WTC11 (cell line): ENCODE measurements at regions not wholly inside any gene's neighbourhood (a gene's known extent, or its start where the extent isn't known, plus 50 kb on each side); places are given as distances from the start of the nearest gene placed in this dataset.

Experiments used
- ATAC-seq: fragments of 200-7000 bp; cut with Tn5 transposase; 2 replicates; pipeline ENCODE4 v1.10.0; 2021; ENCODE audit warnings: mild to moderate bottlenecking, moderate library complexity
- CTCF ChIA-PET: fragments of 300-600 bp; sonication (Branson Sonifier 250); formaldehyde crosslinking; loops from one replicate; lab custom pipeline; 2021; ENCODE audit warnings: antibody characterized with exemption; lab: Charles Lee
- POLR2A ChIA-PET: fragments of 350-600 bp; sonication (Branson Sonifier 250); formaldehyde crosslinking; loops from one replicate; lab custom pipeline; 2021; ENCODE audit warnings: antibody characterized with exemption; lab: Charles Lee
- DNase-seq: peaks from one replicate; pipeline ENCODE4 v3.0.0; 2021; ENCODE audit warnings: low spot score
- H3K27ac Mint-ChIP-seq: 2 replicates; pipeline ENCODE4 v1.8.0; 2021; ENCODE audit warnings: mixed read lengths
- H3K27me3 Mint-ChIP-seq: 2 replicates; pipeline ENCODE4 v1.8.0; 2021; ENCODE audit warnings: low read depth, mild to moderate bottlenecking, moderate library complexity, mixed read lengths
- H3K36me3 Mint-ChIP-seq: 2 replicates; pipeline ENCODE4 v1.8.0; 2021; ENCODE audit warnings: mixed read lengths
- H3K4me1 Mint-ChIP-seq: 2 replicates; pipeline ENCODE4 v1.8.0; 2022; ENCODE audit warnings: mixed read lengths
- H3K4me3 Mint-ChIP-seq: 2 replicates; pipeline ENCODE4 v1.8.0; 2021; ENCODE audit warnings: mild to moderate bottlenecking, moderate library complexity, mixed read lengths
- H3K9me3 Mint-ChIP-seq: 2 replicates; pipeline ENCODE4 v1.8.0; 2021; ENCODE audit warnings: mixed read lengths
- ATF1 ChIP-seq: sonication (generic); formaldehyde crosslinking; IDR thresholded peaks from 2 replicates; pipeline ENCODE4 v1.8.1; 2023; ENCODE audit warnings: mild to moderate bottlenecking, moderate library complexity, missing genetic modification reagents
- CBFB ChIP-seq: sonication (generic); formaldehyde crosslinking; IDR thresholded peaks from 2 replicates; pipeline ENCODE4 v1.8.1; 2022; ENCODE audit warnings: mild to moderate bottlenecking, low read depth, missing genetic modification reagents
- ETV6 ChIP-seq: sonication (generic); formaldehyde crosslinking; IDR thresholded peaks from 2 replicates; pipeline ENCODE4 v1.8.1; 2022; ENCODE audit warnings: mild to moderate bottlenecking, missing genetic modification reagents
- GABPB1 ChIP-seq: sonication (generic); formaldehyde crosslinking; IDR thresholded peaks from 2 replicates; pipeline ENCODE4 v1.8.1; 2023; ENCODE audit warnings: mild to moderate bottlenecking, missing genetic modification reagents
- KAT7 ChIP-seq: sonication (generic); formaldehyde crosslinking; IDR thresholded peaks from 2 replicates; pipeline ENCODE4 v1.8.1; 2023; ENCODE audit warnings: missing genetic modification reagents, mild to moderate bottlenecking, borderline replicate concordance
- MXD4 ChIP-seq: fragments of 250-450 bp; sonication (Bioruptor Pico); IDR thresholded peaks from 2 replicates; pipeline ENCODE4 v1.8.0; 2021; ENCODE audit warnings: mild to moderate bottlenecking, moderate library complexity, borderline replicate concordance
- MYBL2 ChIP-seq: sonication (generic); formaldehyde crosslinking; IDR thresholded peaks from 2 replicates; pipeline ENCODE4 v1.8.1; 2023; ENCODE audit warnings: mild to moderate bottlenecking, moderate library complexity, missing genetic modification reagents
- RELA ChIP-seq: sonication (generic); formaldehyde crosslinking; IDR thresholded peaks from 2 replicates; pipeline ENCODE4 v1.8.1; 2022; ENCODE audit warnings: missing genetic modification reagents, mild to moderate bottlenecking, borderline replicate concordance
- SOX15 ChIP-seq: fragments of 250-450 bp; sonication (Bioruptor Pico); IDR thresholded peaks from 2 replicates; pipeline ENCODE4 v1.9.0; 2021; ENCODE audit warnings: mild to moderate bottlenecking
- SP1 ChIP-seq: sonication (generic); formaldehyde crosslinking; conservative IDR thresholded peaks from 2 replicates; pipeline ENCODE4 v1.8.1; 2022; ENCODE audit warnings: missing genetic modification reagents
- ZNF317 ChIP-seq: sonication (generic); formaldehyde crosslinking; IDR thresholded peaks from 2 replicates; pipeline ENCODE4 v1.8.1; 2023; ENCODE audit warnings: low read depth, mild to moderate bottlenecking, moderate library complexity, missing genetic modification reagents, borderline replicate concordance
- ZNF671 ChIP-seq: fragments of 250-450 bp; sonication (Bioruptor Pico); IDR thresholded peaks from 2 replicates; pipeline ENCODE4 v1.8.0; 2021; ENCODE audit warnings: mild to moderate bottlenecking
- TF ChIP-seq, protein P1 (sequence below): sonication (generic); formaldehyde crosslinking; IDR thresholded peaks from 2 replicates; pipeline ENCODE4 v1.8.1; 2023; ENCODE audit warnings: mild to moderate bottlenecking, missing genetic modification reagents, moderate library complexity
- TF ChIP-seq, protein P2 (sequence below): sonication (generic); formaldehyde crosslinking; IDR thresholded peaks from 2 replicates; pipeline ENCODE4 v1.8.1; 2023; ENCODE audit warnings: mild to moderate bottlenecking, moderate library complexity, missing genetic modification reagents
- TF ChIP-seq, protein P3 (sequence below): sonication (generic); formaldehyde crosslinking; IDR thresholded peaks from 2 replicates; pipeline ENCODE4 v1.8.0; 2023; ENCODE audit warnings: mild to moderate bottlenecking, missing genetic modification reagents
- TF ChIP-seq, protein P4 (sequence below): fragments of 250-450 bp; sonication (Bioruptor Pico); IDR thresholded peaks from 2 replicates; pipeline ENCODE4 v1.9.0; 2021; ENCODE audit warnings: mild to moderate bottlenecking
- TF ChIP-seq, protein P5 (sequence below): sonication (generic); formaldehyde crosslinking; IDR thresholded peaks from 2 replicates; pipeline ENCODE4 v1.8.1; 2022; ENCODE audit warnings: mild to moderate bottlenecking, moderate library complexity, missing genetic modification reagents
- TF ChIP-seq, protein P6 (sequence below): sonication (generic); formaldehyde crosslinking; IDR thresholded peaks from 2 replicates; pipeline ENCODE4 v1.8.0; 2022; ENCODE audit warnings: missing genetic modification reagents

DNA sequence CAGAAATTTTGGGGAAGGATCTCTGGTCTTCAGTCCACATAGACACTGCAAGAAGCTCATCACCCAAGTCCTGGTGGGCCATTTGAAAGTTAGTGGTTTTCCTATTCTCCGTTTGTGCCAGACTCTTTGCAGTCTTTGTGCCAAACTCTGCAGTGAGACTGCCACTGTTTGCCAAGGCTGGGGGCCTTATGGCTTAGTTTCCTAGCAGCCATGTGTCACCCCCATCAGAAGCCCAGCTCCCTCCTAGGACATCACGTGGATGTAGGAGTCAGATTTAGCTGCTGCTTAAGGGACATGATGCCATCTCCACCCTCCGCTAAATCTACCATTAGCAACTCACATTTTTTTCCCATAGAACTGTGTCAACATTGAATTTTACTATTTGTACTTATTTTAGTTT, 220.0 kb downstream of the C11orf91 start:
- Mint-ChIP-seq H3K36me3 (no peaks in the 10 kb centered on the region), H3K9me3 (peaks cover under 1% of the 10 kb centered on the region), H3K27ac (no peak overlapping the region), H3K4me1 (peaks cover 10% of the 10 kb centered on the region), H3K4me3 (no peak overlapping the region), H3K27me3 (no peaks in the 10 kb centered on the region; the same call in 1 of the 2 replicates)
- POLR2A ChIA-PET = no interaction called here
- DNase-seq = no peak
- TF ChIP-seq CBFB = no peak
- TF ChIP-seq MYBL2 (CRISPR knock-in tag) = no peak
- TF ChIP-seq, protein P1, sequence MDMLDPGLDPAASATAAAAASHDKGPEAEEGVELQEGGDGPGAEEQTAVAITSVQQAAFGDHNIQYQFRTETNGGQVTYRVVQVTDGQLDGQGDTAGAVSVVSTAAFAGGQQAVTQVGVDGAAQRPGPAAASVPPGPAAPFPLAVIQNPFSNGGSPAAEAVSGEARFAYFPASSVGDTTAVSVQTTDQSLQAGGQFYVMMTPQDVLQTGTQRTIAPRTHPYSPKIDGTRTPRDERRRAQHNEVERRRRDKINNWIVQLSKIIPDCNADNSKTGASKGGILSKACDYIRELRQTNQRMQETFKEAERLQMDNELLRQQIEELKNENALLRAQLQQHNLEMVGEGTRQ (CRISPR knock-in tag) = no peak
- TF ChIP-seq SOX15 (CRISPR knock-in tag) = no peak
- TF ChIP-seq ZNF671 (CRISPR knock-in tag) = no peak
- no peak for TF ChIP-seq KAT7
- TF ChIP-seq SP1 = no peak
- no peak for TF ChIP-seq GABPB1 (CRISPR knock-in tag)
- TF ChIP-seq, protein P2, sequence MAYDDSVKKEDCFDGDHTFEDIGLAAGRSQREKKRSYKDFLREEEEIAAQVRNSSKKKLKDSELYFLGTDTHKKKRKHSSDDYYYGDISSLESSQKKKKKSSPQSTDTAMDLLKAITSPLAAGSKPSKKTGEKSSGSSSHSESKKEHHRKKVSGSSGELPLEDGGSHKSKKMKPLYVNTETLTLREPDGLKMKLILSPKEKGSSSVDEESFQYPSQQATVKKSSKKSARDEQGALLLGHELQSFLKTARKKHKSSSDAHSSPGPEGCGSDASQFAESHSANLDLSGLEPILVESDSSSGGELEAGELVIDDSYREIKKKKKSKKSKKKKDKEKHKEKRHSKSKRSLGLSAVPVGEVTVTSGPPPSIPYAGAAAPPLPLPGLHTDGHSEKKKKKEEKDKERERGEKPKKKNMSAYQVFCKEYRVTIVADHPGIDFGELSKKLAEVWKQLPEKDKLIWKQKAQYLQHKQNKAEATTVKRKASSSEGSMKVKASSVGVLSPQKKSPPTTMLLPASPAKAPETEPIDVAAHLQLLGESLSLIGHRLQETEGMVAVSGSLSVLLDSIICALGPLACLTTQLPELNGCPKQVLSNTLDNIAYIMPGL = no peak
- TF ChIP-seq, protein P3, sequence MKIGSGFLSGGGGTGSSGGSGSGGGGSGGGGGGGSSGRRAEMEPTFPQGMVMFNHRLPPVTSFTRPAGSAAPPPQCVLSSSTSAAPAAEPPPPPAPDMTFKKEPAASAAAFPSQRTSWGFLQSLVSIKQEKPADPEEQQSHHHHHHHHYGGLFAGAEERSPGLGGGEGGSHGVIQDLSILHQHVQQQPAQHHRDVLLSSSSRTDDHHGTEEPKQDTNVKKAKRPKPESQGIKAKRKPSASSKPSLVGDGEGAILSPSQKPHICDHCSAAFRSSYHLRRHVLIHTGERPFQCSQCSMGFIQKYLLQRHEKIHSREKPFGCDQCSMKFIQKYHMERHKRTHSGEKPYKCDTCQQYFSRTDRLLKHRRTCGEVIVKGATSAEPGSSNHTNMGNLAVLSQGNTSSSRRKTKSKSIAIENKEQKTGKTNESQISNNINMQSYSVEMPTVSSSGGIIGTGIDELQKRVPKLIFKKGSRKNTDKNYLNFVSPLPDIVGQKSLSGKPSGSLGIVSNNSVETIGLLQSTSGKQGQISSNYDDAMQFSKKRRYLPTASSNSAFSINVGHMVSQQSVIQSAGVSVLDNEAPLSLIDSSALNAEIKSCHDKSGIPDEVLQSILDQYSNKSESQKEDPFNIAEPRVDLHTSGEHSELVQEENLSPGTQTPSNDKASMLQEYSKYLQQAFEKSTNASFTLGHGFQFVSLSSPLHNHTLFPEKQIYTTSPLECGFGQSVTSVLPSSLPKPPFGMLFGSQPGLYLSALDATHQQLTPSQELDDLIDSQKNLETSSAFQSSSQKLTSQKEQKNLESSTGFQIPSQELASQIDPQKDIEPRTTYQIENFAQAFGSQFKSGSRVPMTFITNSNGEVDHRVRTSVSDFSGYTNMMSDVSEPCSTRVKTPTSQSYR = no peak
- TF ChIP-seq ATF1 (CRISPR knock-in tag) = no peak
- TF ChIP-seq MXD4 (CRISPR knock-in tag) = no peak
- TF ChIP-seq, protein P4, sequence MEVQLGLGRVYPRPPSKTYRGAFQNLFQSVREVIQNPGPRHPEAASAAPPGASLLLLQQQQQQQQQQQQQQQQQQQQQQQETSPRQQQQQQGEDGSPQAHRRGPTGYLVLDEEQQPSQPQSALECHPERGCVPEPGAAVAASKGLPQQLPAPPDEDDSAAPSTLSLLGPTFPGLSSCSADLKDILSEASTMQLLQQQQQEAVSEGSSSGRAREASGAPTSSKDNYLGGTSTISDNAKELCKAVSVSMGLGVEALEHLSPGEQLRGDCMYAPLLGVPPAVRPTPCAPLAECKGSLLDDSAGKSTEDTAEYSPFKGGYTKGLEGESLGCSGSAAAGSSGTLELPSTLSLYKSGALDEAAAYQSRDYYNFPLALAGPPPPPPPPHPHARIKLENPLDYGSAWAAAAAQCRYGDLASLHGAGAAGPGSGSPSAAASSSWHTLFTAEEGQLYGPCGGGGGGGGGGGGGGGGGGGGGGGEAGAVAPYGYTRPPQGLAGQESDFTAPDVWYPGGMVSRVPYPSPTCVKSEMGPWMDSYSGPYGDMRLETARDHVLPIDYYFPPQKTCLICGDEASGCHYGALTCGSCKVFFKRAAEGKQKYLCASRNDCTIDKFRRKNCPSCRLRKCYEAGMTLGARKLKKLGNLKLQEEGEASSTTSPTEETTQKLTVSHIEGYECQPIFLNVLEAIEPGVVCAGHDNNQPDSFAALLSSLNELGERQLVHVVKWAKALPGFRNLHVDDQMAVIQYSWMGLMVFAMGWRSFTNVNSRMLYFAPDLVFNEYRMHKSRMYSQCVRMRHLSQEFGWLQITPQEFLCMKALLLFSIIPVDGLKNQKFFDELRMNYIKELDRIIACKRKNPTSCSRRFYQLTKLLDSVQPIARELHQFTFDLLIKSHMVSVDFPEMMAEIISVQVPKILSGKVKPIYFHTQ = no peak
- TF ChIP-seq RELA (CRISPR knock-in tag) = no peak
- no peak for ATAC-seq
- CTCF ChIA-PET = interaction anchor here (0.6 kb wide), 1 partner anchor 9 kb away, joined by 5 read pairs; no protein-coding TSS in a partner anchor

DNA sequence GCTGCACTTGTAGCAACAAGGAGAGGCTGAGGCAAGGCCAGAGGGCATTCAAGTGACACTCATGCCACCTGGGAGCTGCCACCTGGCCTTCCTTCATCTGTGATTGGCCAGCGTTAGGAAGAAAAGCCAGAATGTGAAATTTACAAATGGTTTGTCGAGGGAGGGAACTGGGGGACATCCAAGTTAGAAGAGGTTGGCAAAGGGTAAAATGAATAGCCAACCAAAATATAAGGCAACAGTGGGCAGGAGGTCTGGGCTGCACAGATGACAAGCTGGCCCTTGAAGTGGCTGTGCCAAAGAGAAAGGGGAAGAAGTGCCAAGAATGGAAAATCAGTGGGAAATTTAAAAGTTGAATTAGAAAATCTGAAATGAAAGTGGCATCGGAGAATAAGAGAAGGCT, 221.4 kb downstream of the C11orf91 start:
- Mint-ChIP-seq H3K27me3 (no peaks in the 10 kb centered on the region; the same call in 1 of the 2 replicates), H3K4me1 (peaks cover 3% of the 10 kb centered on the region), H3K9me3 (no peaks in the 10 kb centered on the region), H3K27ac (no peak overlapping the region), H3K36me3 (no peaks in the 10 kb centered on the region), H3K4me3 (no peak overlapping the region)
- ChIA-PET CTCF (no interaction called here), POLR2A (interaction anchor here (0.9 kb wide), 1 partner anchor 309 kb away, joined by 3 read pairs; no protein-coding TSS in a partner anchor)
- no peak for ATAC-seq
- no peak for DNase-seq
- TF ChIP-seq, protein P2 = no peak
- TF ChIP-seq, protein P5, sequence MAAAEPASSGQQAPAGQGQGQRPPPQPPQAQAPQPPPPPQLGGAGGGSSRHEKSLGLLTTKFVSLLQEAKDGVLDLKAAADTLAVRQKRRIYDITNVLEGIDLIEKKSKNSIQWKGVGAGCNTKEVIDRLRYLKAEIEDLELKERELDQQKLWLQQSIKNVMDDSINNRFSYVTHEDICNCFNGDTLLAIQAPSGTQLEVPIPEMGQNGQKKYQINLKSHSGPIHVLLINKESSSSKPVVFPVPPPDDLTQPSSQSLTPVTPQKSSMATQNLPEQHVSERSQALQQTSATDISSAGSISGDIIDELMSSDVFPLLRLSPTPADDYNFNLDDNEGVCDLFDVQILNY (CRISPR knock-in tag) = no peak
- TF ChIP-seq, protein P4 = no peak
- TF ChIP-seq ZNF317 (CRISPR knock-in tag) (no peak), ETV6 (CRISPR knock-in tag) (no peak)
- TF ChIP-seq, protein P6, sequence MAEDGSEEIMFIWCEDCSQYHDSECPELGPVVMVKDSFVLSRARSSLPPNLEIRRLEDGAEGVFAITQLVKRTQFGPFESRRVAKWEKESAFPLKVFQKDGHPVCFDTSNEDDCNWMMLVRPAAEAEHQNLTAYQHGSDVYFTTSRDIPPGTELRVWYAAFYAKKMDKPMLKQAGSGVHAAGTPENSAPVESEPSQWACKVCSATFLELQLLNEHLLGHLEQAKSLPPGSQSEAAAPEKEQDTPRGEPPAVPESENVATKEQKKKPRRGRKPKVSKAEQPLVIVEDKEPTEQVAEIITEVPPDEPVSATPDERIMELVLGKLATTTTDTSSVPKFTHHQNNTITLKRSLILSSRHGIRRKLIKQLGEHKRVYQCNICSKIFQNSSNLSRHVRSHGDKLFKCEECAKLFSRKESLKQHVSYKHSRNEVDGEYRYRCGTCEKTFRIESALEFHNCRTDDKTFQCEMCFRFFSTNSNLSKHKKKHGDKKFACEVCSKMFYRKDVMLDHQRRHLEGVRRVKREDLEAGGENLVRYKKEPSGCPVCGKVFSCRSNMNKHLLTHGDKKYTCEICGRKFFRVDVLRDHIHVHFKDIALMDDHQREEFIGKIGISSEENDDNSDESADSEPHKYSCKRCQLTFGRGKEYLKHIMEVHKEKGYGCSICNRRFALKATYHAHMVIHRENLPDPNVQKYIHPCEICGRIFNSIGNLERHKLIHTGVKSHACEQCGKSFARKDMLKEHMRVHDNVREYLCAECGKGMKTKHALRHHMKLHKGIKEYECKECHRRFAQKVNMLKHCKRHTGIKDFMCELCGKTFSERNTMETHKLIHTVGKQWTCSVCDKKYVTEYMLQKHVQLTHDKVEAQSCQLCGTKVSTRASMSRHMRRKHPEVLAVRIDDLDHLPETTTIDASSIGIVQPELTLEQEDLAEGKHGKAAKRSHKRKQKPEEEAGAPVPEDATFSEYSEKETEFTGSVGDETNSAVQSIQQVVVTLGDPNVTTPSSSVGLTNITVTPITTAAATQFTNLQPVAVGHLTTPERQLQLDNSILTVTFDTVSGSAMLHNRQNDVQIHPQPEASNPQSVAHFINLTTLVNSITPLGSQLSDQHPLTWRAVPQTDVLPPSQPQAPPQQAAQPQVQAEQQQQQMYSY (CRISPR knock-in tag) = no peak
